GM23338 (cell line): ENCODE measurements at regions not wholly inside any gene's neighbourhood (a gene's known extent, or its start where the extent isn't known, plus 50 kb on each side); places are given as distances from the start of the nearest gene placed in this dataset.

Experiments
- REST ChIP-seq: IDR thresholded peaks from one replicate; pipeline ENCODE4 v1.6.1; 2018; ENCODE audit warnings: antibody characterized with exemption; ENCODE audit not compliant: unreplicated experiment
- TF ChIP-seq, protein P1 (sequence below), 2 experiments: fragments of 200-600 bp in 1 of 2; sonication (generic) in 1 of 2; conservative IDR thresholded peaks; 2 replicates each; pipeline versions ENCODE4 v1.5.1 to v1.6.1; 2016 to 2017; ENCODE audit warnings: antibody characterized with exemption in 2 of 2, low read depth in 2 of 2, mild to moderate bottlenecking in 2 of 2, moderate library complexity in 1 of 2

GRCh38 chrX:124605511-124605910, 259.1 kb downstream of the SH2D1A start:
- TF ChIP-seq, protein P1, sequence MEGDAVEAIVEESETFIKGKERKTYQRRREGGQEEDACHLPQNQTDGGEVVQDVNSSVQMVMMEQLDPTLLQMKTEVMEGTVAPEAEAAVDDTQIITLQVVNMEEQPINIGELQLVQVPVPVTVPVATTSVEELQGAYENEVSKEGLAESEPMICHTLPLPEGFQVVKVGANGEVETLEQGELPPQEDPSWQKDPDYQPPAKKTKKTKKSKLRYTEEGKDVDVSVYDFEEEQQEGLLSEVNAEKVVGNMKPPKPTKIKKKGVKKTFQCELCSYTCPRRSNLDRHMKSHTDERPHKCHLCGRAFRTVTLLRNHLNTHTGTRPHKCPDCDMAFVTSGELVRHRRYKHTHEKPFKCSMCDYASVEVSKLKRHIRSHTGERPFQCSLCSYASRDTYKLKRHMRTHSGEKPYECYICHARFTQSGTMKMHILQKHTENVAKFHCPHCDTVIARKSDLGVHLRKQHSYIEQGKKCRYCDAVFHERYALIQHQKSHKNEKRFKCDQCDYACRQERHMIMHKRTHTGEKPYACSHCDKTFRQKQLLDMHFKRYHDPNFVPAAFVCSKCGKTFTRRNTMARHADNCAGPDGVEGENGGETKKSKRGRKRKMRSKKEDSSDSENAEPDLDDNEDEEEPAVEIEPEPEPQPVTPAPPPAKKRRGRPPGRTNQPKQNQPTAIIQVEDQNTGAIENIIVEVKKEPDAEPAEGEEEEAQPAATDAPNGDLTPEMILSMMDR (conservative IDR thresholded peaks at IDR 0.05; ENCODE audit: low read depth in 2 of 2) = no peak
- no peak for TF ChIP-seq REST
